Stimulated activated CD8-positive, alpha-beta memory T cell treated with anti-CD3 and anti-CD28 coated beads, Interleukin-15, amount 100 ng/mL, for 24 hours (primary cell): ENCODE measurements at regions not wholly inside any gene's neighbourhood (a gene's known extent, or its start where the extent isn't known, plus 50 kb on each side); places are given as distances from the start of the nearest gene placed in this dataset.
"Not testable (repeated sequence)": the region's sequence is repeated elsewhere in the genome, so short reads cannot be mapped to it uniquely, and the experiment has no call there.

Experiments
- DNase-seq: peaks from one replicate; pipeline ENCODE4 v3.0.0-alpha.2; 2020; ENCODE audit warnings: low read depth

GRCh38 chr17:45554479-45554878, 64.0 kb upstream of the PLEKHM1 start:
- not testable (repeated sequence) for DNase-seq

- not testable (repeated sequence) for DNase-seq
Measured at GRCh38 chr17:45558821-45559220, 68.3 kb upstream of the PLEKHM1 start.

GRCh38 chr17:45562868-45563267, 72.3 kb upstream of the PLEKHM1 start:
- DNase-seq = not testable (repeated sequence)

- not testable (repeated sequence) for DNase-seq
Measured at GRCh38 chr17:45563283-45563682, 72.8 kb upstream of the PLEKHM1 start.

GRCh38 chr17:45568275-45568674, 77.8 kb upstream of the PLEKHM1 start:
- DNase-seq = not testable (repeated sequence)

GRCh38 chr17:45573326-45573725, 82.8 kb upstream of the PLEKHM1 start:
- not testable (repeated sequence) for DNase-seq

- DNase-seq = no peak
Measured at GRCh38 chr17:45573924-45574770, 83.6 kb upstream of the PLEKHM1 start.

- no peak for DNase-seq
Measured at GRCh38 chr17:45575126-45575885, 84.8 kb upstream of the PLEKHM1 start.

- not testable (repeated sequence) for DNase-seq
Measured at GRCh38 chr17:45576527-45577307, 86.2 kb upstream of the PLEKHM1 start.

- no peak for DNase-seq
Measured at GRCh38 chr17:45577571-45578279, 87.2 kb upstream of the PLEKHM1 start.

GRCh38 chr17:45578516-45579455, 88.3 kb upstream of the PLEKHM1 start:
- DNase-seq = no peak

GRCh38 chr17:45579529-45580495, 89.3 kb upstream of the PLEKHM1 start:
- no peak for DNase-seq

- DNase-seq = no peak
Measured at GRCh38 chr17:45580924-45581323, 90.4 kb upstream of the PLEKHM1 start.

GRCh38 chr17:45581860-45582259, 91.3 kb upstream of the PLEKHM1 start:
- DNase-seq = no peak

- peak; percentile 54 for DNase-seq
Measured at GRCh38 chr17:45584092-45585036, 93.8 kb upstream of the PLEKHM1 start.

GRCh38 chr17:45585037-45585733, 94.7 kb upstream of the PLEKHM1 start:
- peak; percentile 72 for DNase-seq
